CD4-positive, CD25-positive, alpha-beta regulatory T cell (primary cell): ENCODE measurements at regions not wholly inside any gene's neighbourhood (a gene's known extent, or its start where the extent isn't known, plus 50 kb on each side); places are given as distances from the start of the nearest gene placed in this dataset.
"Not testable (repeated sequence)": the region's sequence is repeated elsewhere in the genome, so short reads cannot be mapped to it uniquely, and the experiment has no call there.

Source experiments
- ATAC-seq, 2 donors: fragments of 150-1000 bp; cut with Tn5 transposase; one replicate each; pipeline ENCODE4 v1.10.0; 2021; ENCODE audit warnings: low read depth in 2 of 2, moderate number of reproducible peaks in 2 of 2, moderate library complexity in 1 of 2
- DNase-seq, 3 donors: peaks; one replicate each; pipeline versions ENCODE4 v3.0.0 to v3.0.0-alpha.2; 2012 to 2022; ENCODE audit warnings: mixed read lengths in 1 of 3
- H3K27ac ChIP-seq: one replicate; pipeline ENCODE4 v1.7.0; 2013; ENCODE audit warnings: mild to moderate bottlenecking, low read length; ENCODE audit not compliant: insufficient read depth, poor library complexity, severe bottlenecking
- H3K27me3 ChIP-seq: one replicate; pipeline ENCODE4 v1.7.0; 2013; ENCODE audit warnings: low read length; ENCODE audit not compliant: control insufficient read depth, insufficient read depth
- H3K36me3 ChIP-seq: one replicate; pipeline ENCODE4 v1.7.0; 2013; ENCODE audit warnings: mild to moderate bottlenecking, low read length, moderate library complexity; ENCODE audit not compliant: control insufficient read depth, insufficient read depth
- H3K4me1 ChIP-seq: 2 replicates; pipeline ENCODE4 v1.7.0; 2013; ENCODE audit warnings: mild to moderate bottlenecking, low read length; ENCODE audit not compliant: insufficient read depth, control insufficient read depth, poor library complexity, severe bottlenecking
- H3K4me3 ChIP-seq: one replicate; pipeline ENCODE4 v1.7.0; 2013; ENCODE audit warnings: low read depth, mild to moderate bottlenecking, low read length, moderate library complexity
- H3K9me3 ChIP-seq, 2 experiments: 1 replicate in 1 of 2; 2 replicates in 1 of 2; pipeline ENCODE4 v1.7.0; 2013; ENCODE audit warnings: low read length in 2 of 2, mild to moderate bottlenecking in 1 of 2, moderate library complexity in 1 of 2; ENCODE audit not compliant: control insufficient read depth in 2 of 2
- H3K27ac Mint-ChIP-seq, 3 donors: one replicate each; pipeline ENCODE4 v1.8.0; 2020 to 2022; ENCODE audit warnings: mild to moderate bottlenecking in 3 of 3, mixed read lengths in 3 of 3, moderate library complexity in 2 of 3
- H3K27me3 Mint-ChIP-seq: one replicate; pipeline ENCODE4 v1.8.0; 2022; ENCODE audit warnings: mild to moderate bottlenecking, mixed read lengths
- H3K36me3 Mint-ChIP-seq: one replicate; pipeline ENCODE4 v1.8.0; 2020; ENCODE audit warnings: mixed read lengths
- H3K4me1 Mint-ChIP-seq, 4 donors: one replicate each; pipeline ENCODE4 v1.8.0; 2020 to 2022; ENCODE audit warnings: mixed read lengths in 4 of 4, mild to moderate bottlenecking in 1 of 4
- H3K4me3 Mint-ChIP-seq, 4 donors: one replicate each; pipeline ENCODE4 v1.8.0; 2020 to 2022; ENCODE audit warnings: mild to moderate bottlenecking in 4 of 4, mixed read lengths in 4 of 4, moderate library complexity in 3 of 4
- H3K9me3 Mint-ChIP-seq, 7 donors: one replicate each; pipeline ENCODE4 v1.8.0; 2020 to 2022; ENCODE audit warnings: mixed read lengths in 7 of 7, mild to moderate bottlenecking in 3 of 7, moderate library complexity in 2 of 7

GRCh38 chr4:81723019-81723884 lies 251.5 kb upstream of the RASGEF1B start:
- Mint-ChIP-seq H3K36me3 (no peaks in the 10 kb centered on the region), H3K4me1 (peaks cover 0 to 6% (median 3%) of the 10 kb centered on the region in 4 donors), H3K9me3 (peaks cover 0 to 6% (median 0%) of the 10 kb centered on the region in 7 donors), H3K27ac (no peak overlapping the region), H3K4me3 (no peak overlapping the region), H3K27me3 (peaks cover 6% of the 10 kb centered on the region)
- H3K36me3 ChIP-seq: no peaks in the 10 kb centered on the region
- ATAC-seq (no peak), DNase-seq (no peak)
- H3K9me3 ChIP-seq: no peaks in the 10 kb centered on the region
- H3K4me3 ChIP-seq: no peak overlapping the region
- no peak overlapping the region for H3K27ac ChIP-seq
- H3K27me3 ChIP-seq: peaks cover 2% of the 10 kb centered on the region
- no peaks in the 10 kb centered on the region for H3K4me1 ChIP-seq

- Mint-ChIP-seq H3K4me3 (no peak overlapping the region), H3K4me1 (peaks cover 0 to 6% (median 3%) of the 10 kb centered on the region in 4 donors), H3K9me3 (peaks cover 0 to 3% (median 0%) of the 10 kb centered on the region in 7 donors), H3K36me3 (no peaks in the 10 kb centered on the region), H3K27me3 (peaks cover 6% of the 10 kb centered on the region), H3K27ac (no peak overlapping the region)
- H3K9me3 ChIP-seq: no peaks in the 10 kb centered on the region
- no peak for DNase-seq
- no peak overlapping the region for H3K27ac ChIP-seq
- no peaks in the 10 kb centered on the region for H3K4me1 ChIP-seq
- no peaks in the 10 kb centered on the region for H3K36me3 ChIP-seq
- H3K27me3 ChIP-seq: peaks cover 2% of the 10 kb centered on the region
- H3K4me3 ChIP-seq: no peak overlapping the region
- no peak for ATAC-seq
These were observed 250.7 kb upstream of the RASGEF1B start for GRCh38 chr4:81722290-81722851.

GRCh38 chr4:81715757-81716156 lies 244.1 kb upstream of the RASGEF1B start:
- H3K27me3 Mint-ChIP-seq: peaks cover 12% of the 10 kb centered on the region
- no peak overlapping the region for H3K27ac ChIP-seq
- H3K9me3 Mint-ChIP-seq: peaks cover 0 to 6% (median 0%) of the 10 kb centered on the region in 7 donors
- H3K4me3 ChIP-seq: no peak overlapping the region
- no peaks in the 10 kb centered on the region for H3K27me3 ChIP-seq
- no peaks in the 10 kb centered on the region for H3K36me3 Mint-ChIP-seq
- H3K4me3 Mint-ChIP-seq: no peak overlapping the region
- no peaks in the 10 kb centered on the region for H3K4me1 Mint-ChIP-seq
- H3K36me3 ChIP-seq: no peaks in the 10 kb centered on the region
- no peaks in the 10 kb centered on the region for H3K9me3 ChIP-seq
- no peak overlapping the region for H3K27ac Mint-ChIP-seq
- DNase-seq (no peak), ATAC-seq (no peak)
- H3K4me1 ChIP-seq: no peaks in the 10 kb centered on the region

DNA sequence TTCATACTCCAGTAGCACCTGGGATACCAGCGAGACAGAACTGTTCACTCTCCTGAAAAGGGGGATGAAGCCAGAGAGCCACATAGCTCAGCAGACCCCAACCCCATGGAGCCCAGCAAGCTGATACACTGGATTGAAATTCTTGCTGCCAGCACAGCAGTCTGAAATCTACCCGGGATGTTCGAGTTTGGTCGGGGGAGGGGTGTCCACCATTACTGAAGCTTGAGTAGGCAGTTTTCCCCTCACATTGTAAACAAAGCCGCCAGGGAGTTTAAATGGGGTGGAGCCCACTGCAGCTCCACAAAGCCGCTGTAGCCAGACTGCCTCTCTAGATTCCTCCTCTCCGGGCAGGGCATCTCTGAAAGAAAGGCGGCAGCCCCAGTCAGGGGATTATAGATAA lies 243.7 kb upstream of the RASGEF1B start:
- not testable (repeated sequence) for H3K4me3 Mint-ChIP-seq, H3K36me3 ChIP-seq, DNase-seq, ATAC-seq, H3K9me3 Mint-ChIP-seq, H3K27ac ChIP-seq, H3K9me3 ChIP-seq, H3K27me3 ChIP-seq, H3K36me3 Mint-ChIP-seq, H3K4me3 ChIP-seq, H3K4me1 ChIP-seq, H3K4me1 Mint-ChIP-seq, H3K27ac Mint-ChIP-seq
- H3K27me3 Mint-ChIP-seq: peaks cover 14% of the 10 kb centered on the region

- Mint-ChIP-seq H3K4me3 (no peak overlapping the region), H3K27me3 (peaks cover 16% of the 10 kb centered on the region), H3K27ac (no peak overlapping the region), H3K36me3 (no peaks in the 10 kb centered on the region), H3K9me3 (peaks cover 0 to 6% (median 0%) of the 10 kb centered on the region in 7 donors), H3K4me1 (no peaks in the 10 kb centered on the region)
- Histone ChIP-seq H3K9me3 (no peaks in the 10 kb centered on the region), H3K4me1 (no peaks in the 10 kb centered on the region), H3K27me3 (no peaks in the 10 kb centered on the region), H3K4me3 (no peak overlapping the region), H3K27ac (no peak overlapping the region), H3K36me3 (no peaks in the 10 kb centered on the region)
- DNase-seq (no peak), ATAC-seq (no peak)
These were observed 242.6 kb upstream of the RASGEF1B start for GRCh38 chr4:81714291-81714690.

- peaks cover 0 to 3% (median 0%) of the 10 kb centered on the region in 7 donors for H3K9me3 Mint-ChIP-seq
- H3K36me3 Mint-ChIP-seq: no peaks in the 10 kb centered on the region
- no peaks in the 10 kb centered on the region for H3K36me3 ChIP-seq
- H3K27me3 Mint-ChIP-seq: peaks cover 16% of the 10 kb centered on the region
- no peak overlapping the region for H3K4me3 Mint-ChIP-seq
- no peaks in the 10 kb centered on the region for H3K27me3 ChIP-seq
- ATAC-seq: no peak
- no peak overlapping the region for H3K27ac Mint-ChIP-seq
- no peaks in the 10 kb centered on the region for H3K4me1 ChIP-seq
- H3K4me1 Mint-ChIP-seq: no peaks in the 10 kb centered on the region
- no peaks in the 10 kb centered on the region for H3K9me3 ChIP-seq
- H3K4me3 ChIP-seq: no peak overlapping the region
- H3K27ac ChIP-seq: no peak overlapping the region
- DNase-seq: no peak
These were observed 241.0 kb upstream of the RASGEF1B start for GRCh38 chr4:81712714-81713113.

DNA sequence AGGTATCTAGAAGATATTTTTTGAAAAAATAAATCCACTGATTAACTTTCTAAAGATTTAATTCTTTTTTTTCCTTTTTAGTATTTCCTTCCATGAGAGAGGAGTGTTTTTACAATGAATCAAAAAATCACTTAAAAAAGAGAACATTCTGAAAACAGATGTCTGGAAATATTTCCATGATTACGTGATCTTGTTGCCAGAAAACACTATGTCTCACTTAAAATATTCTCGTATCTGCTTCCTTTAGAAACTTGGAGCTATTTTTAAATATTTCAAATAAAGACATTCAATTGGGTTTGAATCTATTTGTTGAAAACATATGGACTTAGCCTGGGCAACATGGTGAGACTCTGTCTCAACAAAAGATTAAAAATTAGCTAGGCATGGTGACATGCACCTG lies 232.8 kb upstream of the RASGEF1B start:
- H3K27me3 ChIP-seq: no peaks in the 10 kb centered on the region
- Mint-ChIP-seq H3K4me1 (no peaks in the 10 kb centered on the region), H3K27ac (no peak overlapping the region), H3K36me3 (no peaks in the 10 kb centered on the region), H3K4me3 (no peak overlapping the region), H3K27me3 (no peaks in the 10 kb centered on the region), H3K9me3 (peaks cover 0 to 2% (median 0%) of the 10 kb centered on the region in 7 donors)
- no peaks in the 10 kb centered on the region for H3K9me3 ChIP-seq
- ATAC-seq (no peak), DNase-seq (no peak)
- H3K27ac ChIP-seq: no peak overlapping the region
- no peaks in the 10 kb centered on the region for H3K4me1 ChIP-seq
- H3K4me3 ChIP-seq: no peak overlapping the region
- no peaks in the 10 kb centered on the region for H3K36me3 ChIP-seq

DNA sequence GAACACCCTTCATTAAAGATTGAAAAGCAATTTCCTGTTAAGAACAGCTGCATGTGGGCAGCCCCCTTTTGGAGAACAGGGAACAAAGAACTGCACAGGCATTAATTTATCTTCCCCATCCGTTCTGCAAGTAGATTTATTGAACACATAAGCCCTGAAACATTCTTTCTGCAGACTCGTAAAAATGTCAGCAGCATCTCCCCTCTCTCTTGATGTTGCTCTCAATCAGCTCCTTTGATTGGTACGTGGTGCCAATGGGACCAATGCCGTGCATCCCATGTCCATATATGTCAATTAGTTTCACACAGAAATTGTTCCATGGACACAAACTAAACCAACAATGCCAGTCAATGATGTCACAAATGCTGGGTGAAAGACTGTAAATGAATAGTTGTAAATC lies 228.5 kb upstream of the RASGEF1B start:
- Mint-ChIP-seq H3K27me3 (no peaks in the 10 kb centered on the region), H3K36me3 (no peaks in the 10 kb centered on the region), H3K4me1 (no peaks in the 10 kb centered on the region), H3K9me3 (peaks cover 0 to 1% (median 0%) of the 10 kb centered on the region in 7 donors), H3K27ac (no peak overlapping the region), H3K4me3 (no peak overlapping the region)
- DNase-seq (no peak), ATAC-seq (no peak)
- no peaks in the 10 kb centered on the region for H3K36me3 ChIP-seq
- H3K27ac ChIP-seq: no peak overlapping the region
- no peaks in the 10 kb centered on the region for H3K27me3 ChIP-seq
- no peak overlapping the region for H3K4me3 ChIP-seq
- no peaks in the 10 kb centered on the region for H3K9me3 ChIP-seq
- H3K4me1 ChIP-seq: no peaks in the 10 kb centered on the region
